ENCODE measurements at regions not wholly inside any gene's neighbourhood (a gene's known extent, or its start where the extent isn't known, plus 50 kb on each side); places are given as distances from the start of the nearest gene placed in this dataset.

- no peaks in the 10 kb centered on the region for H3K36me3 ChIP-seq (ENCODE audit: control insufficient read depth in 2 of 2, extremely low read depth in 1 of 2, insufficient read depth in 1 of 2, low read length in 1 of 2)
- peak in 6 of 35 experiments; percentile 1 to 9 (median 4) for DNase-seq
- H3K4me1 ChIP-seq (ENCODE audit: control insufficient read depth in 1 of 2, extremely low read depth in 1 of 2, insufficient read depth in 2 of 2, low read length in 2 of 2), result peaks cover 0 to 6% of the 10 kb centered on the region in 2 experiments
- H3K9me3 ChIP-seq, result no peaks in the 10 kb centered on the region
- POLR2A ChIA-PET, result no interaction called here
- H3K27ac ChIP-seq (ENCODE audit: low read length), result no peak overlapping the region
- H3K36me3 Mint-ChIP-seq, result no peaks in the 10 kb centered on the region
- H3K27ac Mint-ChIP-seq, result no peak overlapping the region
- peaks cover 26 to 36% of the 10 kb centered on the region in 2 donors for H3K27me3 Mint-ChIP-seq
- no peak overlapping the region for H3K4me3 ChIP-seq (ENCODE audit: control insufficient read depth in 1 of 2, extremely low read depth in 1 of 2, low read length in 1 of 2)
- peaks cover 3 to 13% of the 10 kb centered on the region in 2 experiments for H3K27me3 ChIP-seq (replicated peaks in 1 of 2; ENCODE audit: control insufficient read depth in 2 of 2, extremely low read depth in 1 of 2, insufficient read depth in 2 of 2, low read length in 1 of 2)
- WGBS (ENCODE audit: insufficient coverage), result no CpG with 5 or more reads among the region's 7 CpGs
- H3K9me3 Mint-ChIP-seq, result no peaks in the 10 kb centered on the region
- no peak overlapping the region for H3K4me3 Mint-ChIP-seq
- CTCF ChIA-PET, result no interaction called here
- peak in 2 of 4 experiments; percentile 36 to 47 for ATAC-seq (replicated peaks in 1 of 4)
- peaks cover 8 to 17% (median 13%) of the 10 kb centered on the region in 3 donors for H3K4me1 Mint-ChIP-seq
Observed at GRCh38 chr10:6713716-6714115, 133.6 kb upstream of the PRKCQ start.

GRCh38 chr10:6713120-6713519, 133.0 kb upstream of the PRKCQ start:
- H3K27me3 ChIP-seq (replicated peaks in 1 of 2; ENCODE audit: control insufficient read depth in 2 of 2, extremely low read depth in 1 of 2, insufficient read depth in 2 of 2, low read length in 1 of 2), result peaks cover 3 to 13% of the 10 kb centered on the region in 2 experiments
- H3K4me3 Mint-ChIP-seq, result no peak overlapping the region
- H3K27ac ChIP-seq (ENCODE audit: low read length), result no peak overlapping the region
- POLR2A ChIA-PET, result no interaction called here
- no peaks in the 10 kb centered on the region for H3K9me3 Mint-ChIP-seq
- no peak overlapping the region for H3K27ac Mint-ChIP-seq
- peaks cover 0 to 6% of the 10 kb centered on the region in 2 experiments for H3K4me1 ChIP-seq (ENCODE audit: control insufficient read depth in 1 of 2, extremely low read depth in 1 of 2, insufficient read depth in 2 of 2, low read length in 2 of 2)
- no peaks in the 10 kb centered on the region for H3K36me3 ChIP-seq (ENCODE audit: control insufficient read depth in 2 of 2, extremely low read depth in 1 of 2, insufficient read depth in 1 of 2, low read length in 1 of 2)
- no peaks in the 10 kb centered on the region for H3K9me3 ChIP-seq
- 72% methylated on average over 4 of the region's 6 CpGs for WGBS (ENCODE audit: insufficient coverage)
- H3K27me3 Mint-ChIP-seq, result peaks cover 22 to 33% of the 10 kb centered on the region in 2 donors
- CTCF ChIA-PET, result no interaction called here
- DNase-seq (no peak), ATAC-seq (replicated peaks in 1 of 4) (no peak)
- peaks cover 8 to 17% (median 13%) of the 10 kb centered on the region in 3 donors for H3K4me1 Mint-ChIP-seq
- H3K36me3 Mint-ChIP-seq, result no peaks in the 10 kb centered on the region
- no peak overlapping the region for H3K4me3 ChIP-seq (ENCODE audit: control insufficient read depth in 1 of 2, extremely low read depth in 1 of 2, low read length in 1 of 2)

GRCh38 chr10:6711881-6712280, 131.8 kb upstream of the PRKCQ start:
- 68% methylated on average over 8 of the region's 17 CpGs for WGBS (ENCODE audit: insufficient coverage)
- Histone ChIP-seq H3K36me3 (ENCODE audit: control insufficient read depth in 2 of 2, extremely low read depth in 1 of 2, insufficient read depth in 1 of 2, low read length in 1 of 2) (no peaks in the 10 kb centered on the region), H3K4me3 (ENCODE audit: control insufficient read depth in 1 of 2, extremely low read depth in 1 of 2, low read length in 1 of 2) (no peak overlapping the region), H3K9me3 (no peaks in the 10 kb centered on the region), H3K4me1 (ENCODE audit: control insufficient read depth in 1 of 2, extremely low read depth in 1 of 2, insufficient read depth in 2 of 2, low read length in 2 of 2) (peaks cover 0 to 6% of the 10 kb centered on the region in 2 experiments), H3K27me3 (replicated peaks in 1 of 2; ENCODE audit: control insufficient read depth in 2 of 2, extremely low read depth in 1 of 2, insufficient read depth in 2 of 2, low read length in 1 of 2) (peaks cover 3 to 16% of the 10 kb centered on the region in 2 experiments), H3K27ac (ENCODE audit: low read length) (no peak overlapping the region)
- Mint-ChIP-seq H3K4me3 (no peak overlapping the region), H3K36me3 (no peaks in the 10 kb centered on the region), H3K27ac (no peak overlapping the region), H3K4me1 (peaks cover 8 to 17% (median 13%) of the 10 kb centered on the region in 3 donors), H3K9me3 (no peaks in the 10 kb centered on the region), H3K27me3 (peaks cover 29 to 37% of the 10 kb centered on the region in 2 donors)
- ATAC-seq (replicated peaks in 1 of 4), result no peak
- ChIA-PET CTCF (no interaction called here), POLR2A (no interaction called here)
- DNase-seq, result no peak

GRCh38 chr10:6711408-6711841, 131.3 kb upstream of the PRKCQ start:
- no peak overlapping the region for H3K4me3 ChIP-seq (ENCODE audit: control insufficient read depth in 1 of 2, extremely low read depth in 1 of 2, low read length in 1 of 2)
- ATAC-seq (replicated peaks in 1 of 4), result no peak
- peaks cover 3 to 16% of the 10 kb centered on the region in 2 experiments for H3K27me3 ChIP-seq (replicated peaks in 1 of 2; ENCODE audit: control insufficient read depth in 2 of 2, extremely low read depth in 1 of 2, insufficient read depth in 2 of 2, low read length in 1 of 2)
- H3K4me1 ChIP-seq (ENCODE audit: control insufficient read depth in 1 of 2, extremely low read depth in 1 of 2, insufficient read depth in 2 of 2, low read length in 2 of 2), result peaks cover 0 to 6% of the 10 kb centered on the region in 2 experiments
- ChIA-PET CTCF (no interaction called here), POLR2A (no interaction called here)
- no peak overlapping the region for H3K27ac Mint-ChIP-seq
- no peaks in the 10 kb centered on the region for H3K36me3 ChIP-seq (ENCODE audit: control insufficient read depth in 2 of 2, extremely low read depth in 1 of 2, insufficient read depth in 1 of 2, low read length in 1 of 2)
- H3K27me3 Mint-ChIP-seq, result peaks cover 29 to 39% of the 10 kb centered on the region in 2 donors
- no peaks in the 10 kb centered on the region for H3K9me3 Mint-ChIP-seq
- no peak overlapping the region for H3K4me3 Mint-ChIP-seq
- H3K4me1 Mint-ChIP-seq, result peaks cover 8 to 17% (median 13%) of the 10 kb centered on the region in 3 donors
- H3K36me3 Mint-ChIP-seq, result no peaks in the 10 kb centered on the region
- no peak overlapping the region for H3K27ac ChIP-seq (ENCODE audit: low read length)
- H3K9me3 ChIP-seq, result no peaks in the 10 kb centered on the region
- no peak for DNase-seq
- 55% methylated on average over 3 of the region's 6 CpGs for WGBS (ENCODE audit: insufficient coverage)

- no peaks in the 10 kb centered on the region for H3K36me3 Mint-ChIP-seq
- H3K27me3 ChIP-seq (replicated peaks in 1 of 2; ENCODE audit: control insufficient read depth in 2 of 2, extremely low read depth in 1 of 2, insufficient read depth in 2 of 2, low read length in 1 of 2), result peaks cover 3 to 26% of the 10 kb centered on the region in 2 experiments
- ChIA-PET POLR2A (no interaction called here), CTCF (no interaction called here)
- no peak overlapping the region for H3K4me3 ChIP-seq (ENCODE audit: control insufficient read depth in 1 of 2, extremely low read depth in 1 of 2, low read length in 1 of 2)
- WGBS (ENCODE audit: insufficient coverage), result 80% methylated on average over 2 of the region's 4 CpGs
- DNase-seq, result no peak
- no peaks in the 10 kb centered on the region for H3K4me1 ChIP-seq (ENCODE audit: control insufficient read depth in 1 of 2, extremely low read depth in 1 of 2, insufficient read depth in 2 of 2, low read length in 2 of 2)
- ATAC-seq (replicated peaks in 1 of 4), result no peak
- no peaks in the 10 kb centered on the region for H3K36me3 ChIP-seq (ENCODE audit: control insufficient read depth in 2 of 2, extremely low read depth in 1 of 2, insufficient read depth in 1 of 2, low read length in 1 of 2)
- no peak overlapping the region for H3K27ac Mint-ChIP-seq
- H3K9me3 Mint-ChIP-seq, result no peaks in the 10 kb centered on the region
- no peak overlapping the region for H3K27ac ChIP-seq (ENCODE audit: low read length)
- H3K9me3 ChIP-seq, result no peaks in the 10 kb centered on the region
- peaks cover 32 to 42% of the 10 kb centered on the region in 2 donors for H3K27me3 Mint-ChIP-seq
- H3K4me1 Mint-ChIP-seq, result peaks cover 0 to 7% (median 4%) of the 10 kb centered on the region in 3 donors
- H3K4me3 Mint-ChIP-seq, result no peak overlapping the region
Observed at GRCh38 chr10:6707352-6707751, 127.3 kb upstream of the PRKCQ start.

- peaks cover 0 to 7% (median 4%) of the 10 kb centered on the region in 3 donors for H3K4me1 Mint-ChIP-seq
- H3K27ac Mint-ChIP-seq, result no peak overlapping the region
- DNase-seq (no peak), ATAC-seq (replicated peaks in 1 of 4) (no peak)
- H3K36me3 Mint-ChIP-seq, result no peaks in the 10 kb centered on the region
- Histone ChIP-seq H3K27ac (ENCODE audit: low read length) (no peak overlapping the region), H3K27me3 (replicated peaks in 1 of 2; ENCODE audit: control insufficient read depth in 2 of 2, extremely low read depth in 1 of 2, insufficient read depth in 2 of 2, low read length in 1 of 2) (peaks cover 3 to 26% of the 10 kb centered on the region in 2 experiments), H3K36me3 (ENCODE audit: control insufficient read depth in 2 of 2, extremely low read depth in 1 of 2, insufficient read depth in 1 of 2, low read length in 1 of 2) (no peaks in the 10 kb centered on the region), H3K9me3 (no peaks in the 10 kb centered on the region), H3K4me3 (ENCODE audit: control insufficient read depth in 1 of 2, extremely low read depth in 1 of 2, low read length in 1 of 2) (no peak overlapping the region), H3K4me1 (ENCODE audit: control insufficient read depth in 1 of 2, extremely low read depth in 1 of 2, insufficient read depth in 2 of 2, low read length in 2 of 2) (no peaks in the 10 kb centered on the region)
- POLR2A ChIA-PET, result no interaction called here
- H3K27me3 Mint-ChIP-seq, result peaks cover 30 to 43% of the 10 kb centered on the region in 2 donors
- no peak overlapping the region for H3K4me3 Mint-ChIP-seq
- WGBS (ENCODE audit: insufficient coverage), result no CpG with 5 or more reads among the region's 4 CpGs
- CTCF ChIA-PET, result interaction anchor here in 1 of 2 donors (0.6 kb wide), 1 partner anchor 8 kb away, joined by 3 read pairs; no protein-coding TSS in a partner anchor
- H3K9me3 Mint-ChIP-seq, result no peaks in the 10 kb centered on the region
Observed at GRCh38 chr10:6706725-6707124, 126.6 kb upstream of the PRKCQ start.

All from T-cell (primary cell).